Left kidney (tissue), 1 donor: ENCODE measurements at regions not wholly inside any gene's neighbourhood (a gene's known extent, or its start where the extent isn't known, plus 50 kb on each side); places are given as distances from the start of the nearest gene placed in this dataset.

Experiments used
- DNase-seq: peaks from one replicate; pipeline ENCODE4 v3.0.0-alpha.2; 2013

DNA sequence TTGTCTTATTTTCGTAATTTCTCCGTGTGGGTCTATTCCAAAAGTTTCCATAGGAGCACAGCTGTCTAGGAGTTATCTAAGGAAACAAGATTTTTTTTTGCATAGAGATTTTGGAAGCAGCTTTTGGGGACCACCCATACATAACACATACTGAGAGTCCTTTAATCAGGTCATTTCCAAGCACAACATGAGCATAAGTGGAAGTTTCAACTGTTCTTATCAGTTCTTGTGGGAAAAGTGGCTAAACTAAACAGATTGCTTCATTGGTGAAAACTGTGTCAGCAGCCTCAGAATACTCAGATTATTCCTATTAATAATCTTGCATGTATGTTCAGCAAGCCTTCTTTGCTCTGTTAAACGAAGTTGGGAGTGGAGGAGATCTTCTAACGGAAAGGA lies 153.6 kb upstream of the TYRP1 start:
- no peak for DNase-seq

DNA sequence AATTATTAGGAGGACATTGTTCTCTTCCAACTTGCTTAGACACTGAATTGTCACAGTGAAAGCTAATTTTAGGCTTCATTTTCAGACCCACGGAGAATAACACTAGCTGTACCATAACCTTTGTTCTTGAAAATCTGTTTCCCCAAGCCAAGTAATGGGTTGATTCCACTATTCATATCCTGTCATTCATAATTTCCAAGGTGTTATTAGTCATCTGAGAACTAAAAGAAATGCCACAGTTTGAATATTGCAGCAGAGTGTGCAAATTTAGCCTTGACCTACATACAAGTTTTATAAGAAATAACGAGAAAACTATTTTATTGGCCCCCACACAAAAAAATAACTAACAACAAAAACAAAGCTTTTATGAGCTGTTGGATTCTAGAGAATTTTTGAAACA lies 148.5 kb upstream of the TYRP1 start:
- no peak for DNase-seq

GRCh38 chr9:12554636-12555035 lies 138.5 kb upstream of the TYRP1 start:
- peak; percentile 1 for DNase-seq

GRCh38 chr9:12566404-12567090 lies 126.6 kb upstream of the TYRP1 start:
- no peak for DNase-seq

- DNase-seq, result no peak
These were observed 108.3 kb upstream of the TYRP1 start for GRCh38 chr9:12584656-12585522.

GRCh38 chr9:12595400-12595799 lies 97.8 kb upstream of the TYRP1 start:
- no peak for DNase-seq

DNA sequence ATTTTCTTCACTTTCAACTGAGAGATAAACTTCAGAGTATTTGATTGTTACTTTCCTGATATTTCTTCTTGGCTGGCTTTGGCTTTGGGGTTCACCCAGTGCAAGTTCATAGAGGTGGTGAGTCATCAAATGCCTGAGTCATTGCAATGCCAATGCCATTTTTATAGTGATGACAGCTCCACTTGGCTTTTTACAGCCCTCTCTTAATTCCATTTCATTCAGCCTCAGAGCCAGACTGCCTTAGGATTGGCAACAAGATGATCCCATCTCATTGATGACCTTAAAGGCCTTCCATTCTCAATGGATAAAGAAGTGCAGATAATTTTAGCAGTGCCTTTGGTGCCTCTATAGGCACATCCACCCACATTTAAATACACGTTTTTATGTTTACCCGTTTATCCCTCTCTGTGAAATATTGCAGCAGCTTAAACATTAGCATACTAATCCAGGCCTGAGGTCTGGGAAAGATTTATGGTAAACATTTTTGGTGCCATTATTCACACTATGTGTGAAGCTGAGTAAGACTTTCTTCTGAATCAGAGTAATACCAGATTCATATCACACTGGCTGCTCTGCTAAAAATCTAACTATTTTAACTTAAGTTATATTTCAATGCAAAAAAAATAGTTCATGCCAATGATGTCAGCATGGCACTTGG lies 88.9 kb upstream of the TYRP1 start:
- no peak for DNase-seq

DNA sequence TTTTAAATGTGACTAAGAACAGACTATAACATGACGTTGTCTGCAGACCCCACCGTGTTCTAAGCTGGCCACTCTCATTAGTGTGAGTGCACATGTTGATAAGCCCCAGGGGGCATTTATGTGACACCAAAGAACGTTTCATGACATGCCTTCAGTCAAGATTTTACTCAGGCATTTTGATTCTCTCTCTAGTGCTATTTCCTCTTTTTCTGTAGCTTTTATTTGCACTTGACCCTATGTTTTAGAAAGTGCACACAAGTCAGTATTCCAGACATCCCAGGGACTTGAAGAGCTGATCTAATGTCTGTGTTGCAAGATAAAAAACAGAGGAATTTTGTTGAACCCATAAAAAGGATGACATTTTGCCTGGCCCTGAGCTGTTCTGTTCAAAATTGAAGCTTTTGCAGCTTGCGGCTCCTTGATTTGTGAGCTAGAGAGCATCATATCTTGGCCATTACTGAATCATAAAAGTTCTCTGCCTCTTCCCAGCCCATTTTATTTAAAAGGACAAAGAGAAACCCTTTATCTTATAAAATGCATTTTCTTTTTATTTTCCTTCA lies 80.9 kb upstream of the TYRP1 start:
- no peak for DNase-seq

GRCh38 chr9:12613071-12613470 lies 80.1 kb upstream of the TYRP1 start:
- DNase-seq, result no peak

DNA sequence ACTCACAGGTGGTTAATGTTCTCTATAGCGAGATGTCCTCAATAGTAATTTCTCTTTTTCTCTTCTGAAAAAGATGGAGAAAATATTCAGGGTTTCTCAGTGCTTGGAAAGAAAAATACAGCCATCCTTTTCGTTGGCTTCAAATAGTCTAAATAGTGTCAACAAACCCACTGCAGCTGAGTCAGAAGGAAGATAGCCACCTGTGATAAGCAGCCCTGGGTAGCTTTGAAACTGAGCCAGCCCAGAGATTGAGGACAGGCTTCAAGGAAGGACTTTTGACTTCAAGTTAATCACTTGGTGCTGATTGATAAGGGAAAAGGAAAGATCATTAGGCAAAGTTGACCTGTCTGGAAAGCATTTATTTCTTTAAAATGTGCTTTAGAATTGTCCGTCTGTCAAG lies 78.7 kb upstream of the TYRP1 start:
- DNase-seq, result no peak

- no peak for DNase-seq
These were observed 74.2 kb upstream of the TYRP1 start for GRCh38 chr9:12618956-12619355.

- no peak for DNase-seq
These were observed 67.3 kb upstream of the TYRP1 start for GRCh38 chr9:12625844-12626243.

DNA sequence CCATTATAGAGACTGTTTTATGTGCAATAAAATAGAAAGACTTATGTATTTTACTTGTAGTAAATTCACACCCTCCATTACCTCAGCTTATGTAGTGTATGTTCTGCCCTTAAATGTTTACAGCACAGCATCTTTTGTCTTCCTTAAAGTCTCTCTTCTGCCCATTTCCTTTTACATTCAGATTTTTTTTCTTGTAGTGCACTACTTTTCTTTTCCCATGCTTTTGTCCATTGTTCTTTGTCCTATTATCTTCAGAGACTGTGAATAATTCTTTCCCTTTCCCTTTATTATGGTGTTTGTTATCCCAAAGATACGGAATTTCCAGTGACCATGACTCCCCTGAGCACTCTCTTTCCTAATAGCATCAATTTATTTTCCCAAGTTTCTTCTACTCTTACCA lies 66.1 kb upstream of the TYRP1 start:
- no peak for DNase-seq

- no peak for DNase-seq
These were observed 64.6 kb upstream of the TYRP1 start for GRCh38 chr9:12628546-12628945.

GRCh38 chr9:12629067-12629466 lies 64.1 kb upstream of the TYRP1 start:
- no peak for DNase-seq

- no peak for DNase-seq
These were observed 61.3 kb upstream of the TYRP1 start for GRCh38 chr9:12631866-12632265.

GRCh38 chr9:12633016-12633765 lies 60.0 kb upstream of the TYRP1 start:
- DNase-seq, result no peak

- DNase-seq, result peak; percentile 66
These were observed 53.1 kb upstream of the TYRP1 start for GRCh38 chr9:12640016-12640587.

GRCh38 chr9:12640866-12641636 lies 52.1 kb upstream of the TYRP1 start:
- DNase-seq, result peak; percentile 60
